GM23248 (cell line): ENCODE measurements at regions not wholly inside any gene's neighbourhood (a gene's known extent, or its start where the extent isn't known, plus 50 kb on each side); places are given as distances from the start of the nearest gene placed in this dataset.

ENCODE experiments used
- DNase-seq: peaks from one replicate; pipeline ENCODE4 v3.0.0-alpha.2; 2015
- H2AFZ ChIP-seq: fragments of 200-600 bp; sonication (generic); 2 replicates; pipeline ENCODE4 v1.6.1; 2016; ENCODE audit warnings: antibody characterized with exemption
- H3F3A ChIP-seq: fragments of 200-600 bp; sonication (generic); 2 replicates; pipeline ENCODE4 v1.6.1; 2016; ENCODE audit warnings: mild to moderate bottlenecking, antibody characterized with exemption, mixed run types; ENCODE audit not compliant: insufficient read depth
- H3K27ac ChIP-seq: fragments of 200-600 bp; sonication (generic); 2 replicates; pipeline ENCODE4 v1.5.1; 2016; ENCODE audit warnings: mild to moderate bottlenecking
- H3K27me3 ChIP-seq: fragments of 200-600 bp; sonication (generic); replicated peaks from 2 replicates; pipeline ENCODE4 v1.6.1; 2016; ENCODE audit warnings: mild to moderate bottlenecking; ENCODE audit not compliant: insufficient read depth
- H3K36me3 ChIP-seq: fragments of 200-600 bp; sonication (generic); 2 replicates; pipeline ENCODE4 v1.6.1; 2016; ENCODE audit warnings: low read depth, mild to moderate bottlenecking
- H3K4me1 ChIP-seq: fragments of 200-600 bp; sonication (generic); 2 replicates; pipeline ENCODE4 v1.6.1; 2016; ENCODE audit warnings: mild to moderate bottlenecking; ENCODE audit not compliant: insufficient read depth
- H3K4me2 ChIP-seq: fragments of 200-600 bp; sonication (generic); one replicate; pipeline ENCODE4 v1.6.1; 2016; ENCODE audit warnings: mild to moderate bottlenecking; ENCODE audit not compliant: unreplicated experiment
- H3K4me3 ChIP-seq: fragments of 200-600 bp; sonication (generic); 2 replicates; pipeline ENCODE4 v1.5.1; 2016; ENCODE audit warnings: mild to moderate bottlenecking
- H3K79me2 ChIP-seq: fragments of 200-600 bp; sonication (generic); 2 replicates; pipeline ENCODE4 v1.6.1; 2016; ENCODE audit warnings: mild to moderate bottlenecking; ENCODE audit not compliant: insufficient read depth
- H3K9ac ChIP-seq: fragments of 200-600 bp; sonication (generic); 2 replicates; pipeline ENCODE4 v1.6.1; 2016; ENCODE audit warnings: mild to moderate bottlenecking
- H3K9me2 ChIP-seq: fragments of 200-600 bp; sonication (generic); 2 replicates; pipeline ENCODE4 v1.6.1; 2016; ENCODE audit warnings: mixed run types, mild to moderate bottlenecking, moderate library complexity; ENCODE audit not compliant: insufficient read depth
- H3K9me3 ChIP-seq: fragments of 200-600 bp; sonication (generic); one replicate; pipeline ENCODE4 v1.6.1; 2017; ENCODE audit warnings: low read depth
- H4K20me1 ChIP-seq: fragments of 200-600 bp; sonication (generic); 2 replicates; pipeline ENCODE4 v1.6.0; 2016; ENCODE audit not compliant: insufficient read depth
- EZH2 ChIP-seq: fragments of 200-600 bp; sonication (generic); IDR thresholded peaks from 2 replicates; pipeline ENCODE4 v1.6.1; 2018; ENCODE audit warnings: antibody characterized with exemption, mild to moderate bottlenecking; ENCODE audit not compliant: insufficient read depth, poor library complexity, severe bottlenecking
- EZH2phosphoT487 ChIP-seq: fragments of 200-600 bp; sonication (generic); IDR thresholded peaks from 2 replicates; pipeline ENCODE4 v1.6.1; 2018; ENCODE audit warnings: antibody characterized with exemption, moderate library complexity, mild to moderate bottlenecking, low read depth; ENCODE audit not compliant: insufficient read depth
- WGBS, 2 experiments: methylation state at CpG; one replicate each; pipeline ENCODE4 v1.1.6; 2015 to 2017; ENCODE audit warnings: low lambda C conversion rate in 2 of 2, low coverage in 1 of 2; ENCODE audit errors: missing lambda C conversion rate in 2 of 2; 5-methylcytosine and 5-hydroxymethylcytosine counted together
- in situ Hi-C: fragments of 300-500 bp; cut with MboI; formaldehyde crosslinking; loops from 2 replicates; pipeline ENCODE4 v1.15.0; 2020

DNA sequence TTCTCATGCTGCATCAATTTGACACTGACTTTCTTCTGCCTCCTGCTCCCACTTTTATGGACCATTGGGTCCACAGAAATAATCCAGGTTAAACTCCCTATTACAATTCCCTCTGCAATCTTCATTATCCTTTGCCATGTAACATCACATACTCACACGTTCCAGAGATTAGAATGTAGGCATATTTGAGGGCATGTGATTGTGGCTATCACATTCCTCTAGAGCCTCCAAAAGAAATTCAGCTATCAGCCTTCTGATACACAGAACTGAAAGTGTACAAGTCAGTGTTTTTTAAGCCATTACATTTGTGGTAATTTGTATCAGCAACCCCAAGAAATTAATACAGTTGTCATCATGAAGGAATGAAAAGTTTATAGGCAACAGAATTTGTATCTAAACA lies 892.4 kb downstream of the RPS29 start:
- Histone ChIP-seq H3K4me2 (no peak overlapping the region), H3K9me2 (no peaks in the 10 kb centered on the region), H3K79me2 (no peaks in the 10 kb centered on the region), H4K20me1 (no peaks in the 10 kb centered on the region), H3K9ac (no peak overlapping the region), H2AFZ (no peak overlapping the region), H3K36me3 (no peaks in the 10 kb centered on the region), H3F3A (no peaks in the 10 kb centered on the region), H3K4me3 (no peak overlapping the region), H3K9me3 (no peaks in the 10 kb centered on the region), H3K4me1 (no peaks in the 10 kb centered on the region), H3K27me3 (no peaks in the 10 kb centered on the region), H3K27ac (no peak overlapping the region)
- WGBS, 2 experiments = 0% methylated on average over 1 of the region's 1 CpG
- in situ Hi-C loops = no loop called here
- no peak for DNase-seq
- TF ChIP-seq EZH2phosphoT487 (no peak), EZH2 (no peak)

DNA sequence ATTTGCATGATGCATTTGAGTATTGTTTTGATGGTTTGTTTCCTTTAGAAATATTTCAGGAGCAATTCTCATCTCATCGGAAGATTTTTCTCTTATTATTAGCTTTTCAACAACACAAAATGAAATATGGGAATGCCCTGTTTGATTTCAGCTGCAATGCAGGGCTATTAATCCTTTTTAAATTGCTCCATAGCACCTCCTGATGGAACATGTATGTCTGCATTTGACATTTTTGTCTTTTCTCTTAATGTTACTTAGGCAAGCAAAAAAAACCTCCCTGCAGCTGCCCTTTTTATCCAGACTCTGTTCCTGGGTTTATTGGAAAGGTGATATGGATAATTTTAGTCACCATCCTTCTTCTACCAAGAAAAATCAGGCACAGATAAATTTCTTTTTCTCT lies 895.8 kb downstream of the RPS29 start:
- Histone ChIP-seq H2AFZ (no peak overlapping the region), H3K4me3 (no peak overlapping the region), H3K9me2 (no peaks in the 10 kb centered on the region), H3K9me3 (no peaks in the 10 kb centered on the region), H3F3A (no peaks in the 10 kb centered on the region), H4K20me1 (no peaks in the 10 kb centered on the region), H3K36me3 (no peaks in the 10 kb centered on the region), H3K27me3 (no peaks in the 10 kb centered on the region), H3K27ac (no peak overlapping the region), H3K4me1 (no peaks in the 10 kb centered on the region), H3K4me2 (no peak overlapping the region), H3K79me2 (no peaks in the 10 kb centered on the region), H3K9ac (no peak overlapping the region)
- 26 to 39% methylated on average over 1 of the region's 1 CpG for WGBS, 2 experiments
- no peak for DNase-seq
- in situ Hi-C loops = no loop called here
- TF ChIP-seq EZH2phosphoT487 = no peak
- no peak for TF ChIP-seq EZH2

DNA sequence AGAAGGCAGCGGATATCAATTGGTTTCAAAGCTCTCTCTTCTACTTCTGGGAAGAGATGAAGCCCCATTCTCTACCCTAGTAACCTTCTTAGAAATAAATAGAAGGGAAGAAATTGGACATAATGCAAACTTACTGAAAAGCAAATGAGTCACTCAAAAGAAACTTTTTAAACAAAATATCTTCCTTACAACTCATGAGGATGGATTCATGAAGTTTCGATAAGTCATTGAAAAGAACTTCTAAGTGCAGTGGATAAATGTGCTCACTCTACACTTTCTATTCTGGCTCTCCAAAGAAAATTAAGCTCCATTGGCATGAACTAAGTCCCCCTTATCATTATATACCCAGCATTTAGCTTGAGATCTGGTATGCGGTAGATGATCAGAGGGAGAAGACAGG lies 899.5 kb downstream of the RPS29 start:
- no peaks in the 10 kb centered on the region for H3K9me3 ChIP-seq
- in situ Hi-C loops = no loop called here
- H2AFZ ChIP-seq = no peak overlapping the region
- no peaks in the 10 kb centered on the region for H3K9me2 ChIP-seq
- no peak overlapping the region for H3K9ac ChIP-seq
- WGBS, 2 experiments = 37 to 40% methylated on average over 3 of the region's 3 CpGs
- H3K27me3 ChIP-seq = no peaks in the 10 kb centered on the region
- H3K36me3 ChIP-seq = no peaks in the 10 kb centered on the region
- no peak overlapping the region for H3K4me3 ChIP-seq
- H3K27ac ChIP-seq = no peak overlapping the region
- no peaks in the 10 kb centered on the region for H3K4me1 ChIP-seq
- H3K79me2 ChIP-seq = no peaks in the 10 kb centered on the region
- no peaks in the 10 kb centered on the region for H3F3A ChIP-seq
- no peak for DNase-seq
- no peak overlapping the region for H3K4me2 ChIP-seq
- H4K20me1 ChIP-seq = no peaks in the 10 kb centered on the region
- no peak for TF ChIP-seq EZH2
- no peak for TF ChIP-seq EZH2phosphoT487

DNA sequence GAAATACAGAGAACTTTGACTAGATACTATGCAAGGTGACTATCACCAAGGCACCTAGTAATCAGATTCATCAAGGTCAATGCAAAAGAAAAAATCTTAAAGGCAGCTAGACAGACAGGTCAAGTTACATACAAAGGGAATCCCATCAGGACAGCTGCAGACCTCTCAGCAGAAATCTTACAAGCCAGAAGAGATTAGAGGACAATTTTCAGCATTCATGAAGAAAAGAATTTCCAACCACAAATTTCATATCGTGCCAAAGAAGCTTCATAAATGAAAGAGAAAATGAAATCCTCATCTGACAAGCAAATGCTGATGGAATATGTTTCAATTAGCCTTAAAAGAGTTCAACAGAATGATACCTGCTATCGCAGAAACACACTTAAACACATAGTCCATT lies 913.7 kb downstream of the RPS29 start:
- WGBS, 2 experiments = 6 to 7% methylated on average over 2 of the region's 2 CpGs
- H3K9ac ChIP-seq = no peak overlapping the region
- no peaks in the 10 kb centered on the region for H3K36me3 ChIP-seq
- no peaks in the 10 kb centered on the region for H3F3A ChIP-seq
- H2AFZ ChIP-seq = no peak overlapping the region
- no peaks in the 10 kb centered on the region for H4K20me1 ChIP-seq
- no peaks in the 10 kb centered on the region for H3K79me2 ChIP-seq
- in situ Hi-C loops = no loop called here
- no peaks in the 10 kb centered on the region for H3K4me1 ChIP-seq
- no peak for DNase-seq
- no peaks in the 10 kb centered on the region for H3K9me2 ChIP-seq
- H3K9me3 ChIP-seq = no peaks in the 10 kb centered on the region
- TF ChIP-seq EZH2 = no peak
- TF ChIP-seq EZH2phosphoT487 = no peak
- H3K27ac ChIP-seq = no peak overlapping the region
- no peak overlapping the region for H3K4me2 ChIP-seq
- H3K27me3 ChIP-seq = no peaks in the 10 kb centered on the region
- H3K4me3 ChIP-seq = no peak overlapping the region

DNA sequence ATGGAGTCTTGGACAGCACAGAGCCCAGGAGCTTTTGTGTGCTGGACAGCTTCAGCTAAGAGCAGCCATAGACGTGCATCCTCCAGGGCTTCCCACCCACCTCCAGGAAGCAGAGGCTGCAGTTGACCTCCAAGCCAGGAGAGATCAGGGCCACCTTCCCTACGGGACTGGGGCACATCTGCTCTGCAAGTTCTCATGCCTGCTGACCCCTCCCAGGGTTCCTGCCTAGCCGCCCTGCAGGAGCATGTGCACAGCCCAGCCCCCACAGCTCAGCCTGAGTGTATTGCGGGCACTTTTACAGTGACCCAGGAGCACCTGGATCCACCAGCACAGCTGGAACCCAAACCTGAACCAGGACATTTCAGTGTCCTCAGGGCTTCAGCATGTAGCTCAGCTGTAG lies 915.2 kb downstream of the RPS29 start:
- TF ChIP-seq EZH2 (no peak), EZH2phosphoT487 (no peak)
- no peak for DNase-seq
- no peak overlapping the region for H3K9ac ChIP-seq
- H3F3A ChIP-seq = no peaks in the 10 kb centered on the region
- no peak overlapping the region for H3K4me2 ChIP-seq
- H3K4me3 ChIP-seq = no peak overlapping the region
- no peak overlapping the region for H2AFZ ChIP-seq
- in situ Hi-C loops = no loop called here
- no peaks in the 10 kb centered on the region for H3K9me3 ChIP-seq
- no peaks in the 10 kb centered on the region for H3K27me3 ChIP-seq
- H3K4me1 ChIP-seq = no peaks in the 10 kb centered on the region
- no peaks in the 10 kb centered on the region for H4K20me1 ChIP-seq
- WGBS, 2 experiments = 7 to 17% methylated on average over 3 to 4 of the region's 4 CpGs
- H3K79me2 ChIP-seq = no peaks in the 10 kb centered on the region
- H3K27ac ChIP-seq = no peak overlapping the region
- no peaks in the 10 kb centered on the region for H3K9me2 ChIP-seq
- H3K36me3 ChIP-seq = no peaks in the 10 kb centered on the region
